A172 (cell line): ENCODE measurements at regions not wholly inside any gene's neighbourhood (a gene's known extent, or its start where the extent isn't known, plus 50 kb on each side); places are given as distances from the start of the nearest gene placed in this dataset.
A peak's percentile ranks its signal among the peaks of the same experiment; 100 is the strongest.

Experiments
- DNase-seq: peaks from one replicate; pipeline ENCODE4 v3.0.0-alpha.2; 2015; ENCODE audit warnings: low spot score

GRCh38 chr18:71754246-71754645, 789.9 kb downstream of the CBLN2 start:
- no peak for DNase-seq

GRCh38 chr18:71743634-71744033, 800.5 kb downstream of the CBLN2 start:
- DNase-seq = no peak

GRCh38 chr18:71729611-71730010, 814.5 kb downstream of the CBLN2 start:
- no peak for DNase-seq

- DNase-seq = no peak
Measured at GRCh38 chr18:71727909-71728308, 816.2 kb downstream of the CBLN2 start.

GRCh38 chr18:71725256-71725655, 818.9 kb downstream of the CBLN2 start:
- no peak for DNase-seq

- no peak for DNase-seq
Measured at GRCh38 chr18:71707985-71708500, 836.1 kb downstream of the CBLN2 start.

GRCh38 chr18:71707400-71707799, 836.7 kb downstream of the CBLN2 start:
- no peak for DNase-seq

GRCh38 chr18:71689416-71690160, 854.6 kb downstream of the CBLN2 start:
- DNase-seq = no peak

- no peak for DNase-seq
Measured at GRCh38 chr18:71682591-71682990, 861.6 kb downstream of the CBLN2 start.

GRCh38 chr18:71678144-71678543, 866.0 kb downstream of the CBLN2 start:
- no peak for DNase-seq

- DNase-seq = no peak
Measured at GRCh38 chr18:71673954-71674353, 870.2 kb downstream of the CBLN2 start.

GRCh38 chr18:71673498-71673897, 870.6 kb downstream of the CBLN2 start:
- DNase-seq = no peak

GRCh38 chr18:71666481-71666880, 877.7 kb downstream of the CBLN2 start:
- no peak for DNase-seq

GRCh38 chr18:71665131-71665530, 879.0 kb downstream of the CBLN2 start:
- DNase-seq = peak; percentile 12

GRCh38 chr18:71643822-71644221, 900.3 kb downstream of the CBLN2 start:
- no peak for DNase-seq

- peak; percentile 2 for DNase-seq
Measured at GRCh38 chr18:71630696-71631095, 913.4 kb downstream of the CBLN2 start.

- no peak for DNase-seq
Measured at GRCh38 chr18:71625556-71626090, 918.5 kb downstream of the CBLN2 start.

- DNase-seq = no peak
Measured at GRCh38 chr18:71598374-71598773, 945.8 kb downstream of the CBLN2 start.

- no peak for DNase-seq
Measured at GRCh38 chr18:71597219-71597618, 946.9 kb downstream of the CBLN2 start.

- DNase-seq = no peak
Measured at GRCh38 chr18:71583252-71583651, 960.9 kb downstream of the CBLN2 start.

GRCh38 chr18:71554686-71555085, 989.5 kb downstream of the CBLN2 start:
- DNase-seq = no peak

- no peak for DNase-seq
Measured at GRCh38 chr18:71541643-71542042, 1002.5 kb downstream of the CBLN2 start.

- DNase-seq = peak; percentile 19
Measured at GRCh38 chr18:71529703-71530303, 1014.3 kb downstream of the CBLN2 start.
